CD4-positive, alpha-beta T cell (primary cell): ENCODE measurements at regions not wholly inside any gene's neighbourhood (a gene's known extent, or its start where the extent isn't known, plus 50 kb on each side); places are given as distances from the start of the nearest gene placed in this dataset.

Source experiments
- ATAC-seq: fragments of 200-7000 bp; cut with Tn5 transposase; one replicate; pipeline ENCODE4 v1.10.0; 2022; ENCODE audit warnings: mild to moderate bottlenecking; ENCODE audit not compliant: poor library complexity
- CTCF ChIA-PET: fragments of 350-600 bp; sonication (Branson Sonifier 250); formaldehyde crosslinking; loops from one replicate; lab custom pipeline; 2021; ENCODE audit warnings: antibody characterized with exemption, inconsistent platforms; lab: Charles Lee
- POLR2A ChIA-PET: fragments of 350-600 bp; sonication (Branson Sonifier 250); formaldehyde crosslinking; loops from one replicate; lab custom pipeline; 2021; ENCODE audit warnings: antibody characterized with exemption, inconsistent platforms; lab: Charles Lee
- DNase-seq, 14 experiments: peaks; one replicate each; pipeline ENCODE4 v3.0.0-alpha.2; 2013 to 2020; ENCODE audit warnings: mixed read lengths in 2 of 14
- H3K27ac ChIP-seq, 2 donors: one replicate each; pipeline versions ENCODE4 v1.5.1 to v1.7.0; 2013; ENCODE audit warnings: low read length in 2 of 2, low read depth in 1 of 2, mild to moderate bottlenecking in 1 of 2
- H3K27me3 ChIP-seq, 2 experiments: 1 replicate in 1 of 2; 2 replicates in 1 of 2; pipeline versions ENCODE4 v1.6.1 to v1.7.0; 2013; ENCODE audit warnings: low read length in 2 of 2, control low read depth in 1 of 2, mild to moderate bottlenecking in 1 of 2, moderate library complexity in 1 of 2; ENCODE audit not compliant: insufficient read depth in 2 of 2, control insufficient read depth in 1 of 2
- H3K36me3 ChIP-seq: one replicate; pipeline ENCODE4 v1.6.1; 2013; ENCODE audit warnings: low read length, control low read depth; ENCODE audit not compliant: insufficient read depth
- H3K4me1 ChIP-seq: one replicate; pipeline ENCODE4 v1.6.1; 2013; ENCODE audit warnings: low read length, control low read depth; ENCODE audit not compliant: insufficient read depth
- H3K4me3 ChIP-seq: one replicate; pipeline ENCODE4 v1.5.1; 2013; ENCODE audit warnings: mild to moderate bottlenecking, low read length, moderate library complexity
- H3K9me3 ChIP-seq, 2 experiments: 1 replicate in 1 of 2; 2 replicates in 1 of 2; pipeline versions ENCODE4 v1.6.1 to v1.7.0; 2013; ENCODE audit warnings: low read length in 2 of 2, mild to moderate bottlenecking in 2 of 2, control low read depth in 1 of 2, moderate library complexity in 1 of 2; ENCODE audit not compliant: control insufficient read depth in 1 of 2, insufficient read depth in 1 of 2
- H3K27ac Mint-ChIP-seq: one replicate; pipeline ENCODE4 v1.8.0; 2020; ENCODE audit warnings: mixed read lengths
- H3K27me3 Mint-ChIP-seq: one replicate; pipeline ENCODE4 v1.8.0; 2021; ENCODE audit warnings: mixed read lengths
- H3K36me3 Mint-ChIP-seq: one replicate; pipeline ENCODE4 v1.8.0; 2021; ENCODE audit warnings: low read depth, mixed read lengths
- H3K4me1 Mint-ChIP-seq: one replicate; pipeline ENCODE4 v1.8.0; 2021; ENCODE audit warnings: low read depth, mixed read lengths
- H3K4me3 Mint-ChIP-seq: one replicate; pipeline ENCODE4 v1.8.0; 2020; ENCODE audit warnings: mild to moderate bottlenecking, mixed read lengths
- H3K9me3 Mint-ChIP-seq: one replicate; pipeline ENCODE4 v1.8.0; 2020; ENCODE audit warnings: mixed read lengths
- intact Hi-C, 2 experiments: fragments of 100-400 bp; cut with DNase I in 1 of 2; cut with micrococcal nuclease in 1 of 2; formaldehyde crosslinking; loops; one replicate each; pipeline versions ENCODE4 v1.15.1 to v1.9.0; 2023 to 2025; cut with DNase I, micrococcal nuclease
- TF ChIP-seq, protein P1 (sequence below): fragments of 200-600 bp; IDR thresholded peaks from one replicate; pipeline ENCODE4 v1.8.0; 2022; ENCODE audit warnings: antibody characterized with exemption, mild to moderate bottlenecking

- intact Hi-C loops = no loop called here
- H3K4me3 Mint-ChIP-seq = no peak overlapping the region
- no peak overlapping the region for H3K27ac Mint-ChIP-seq
- POLR2A ChIA-PET = no interaction called here
- Histone ChIP-seq H3K27ac (no peak overlapping the region), H3K4me1 (no peaks in the 10 kb centered on the region), H3K27me3 (no peaks in the 10 kb centered on the region), H3K4me3 (no peak overlapping the region), H3K36me3 (no peaks in the 10 kb centered on the region), H3K9me3 (no peaks in the 10 kb centered on the region)
- peaks cover 16% of the 10 kb centered on the region for H3K9me3 Mint-ChIP-seq
- H3K27me3 Mint-ChIP-seq = no peaks in the 10 kb centered on the region
- TF ChIP-seq, protein P1, sequence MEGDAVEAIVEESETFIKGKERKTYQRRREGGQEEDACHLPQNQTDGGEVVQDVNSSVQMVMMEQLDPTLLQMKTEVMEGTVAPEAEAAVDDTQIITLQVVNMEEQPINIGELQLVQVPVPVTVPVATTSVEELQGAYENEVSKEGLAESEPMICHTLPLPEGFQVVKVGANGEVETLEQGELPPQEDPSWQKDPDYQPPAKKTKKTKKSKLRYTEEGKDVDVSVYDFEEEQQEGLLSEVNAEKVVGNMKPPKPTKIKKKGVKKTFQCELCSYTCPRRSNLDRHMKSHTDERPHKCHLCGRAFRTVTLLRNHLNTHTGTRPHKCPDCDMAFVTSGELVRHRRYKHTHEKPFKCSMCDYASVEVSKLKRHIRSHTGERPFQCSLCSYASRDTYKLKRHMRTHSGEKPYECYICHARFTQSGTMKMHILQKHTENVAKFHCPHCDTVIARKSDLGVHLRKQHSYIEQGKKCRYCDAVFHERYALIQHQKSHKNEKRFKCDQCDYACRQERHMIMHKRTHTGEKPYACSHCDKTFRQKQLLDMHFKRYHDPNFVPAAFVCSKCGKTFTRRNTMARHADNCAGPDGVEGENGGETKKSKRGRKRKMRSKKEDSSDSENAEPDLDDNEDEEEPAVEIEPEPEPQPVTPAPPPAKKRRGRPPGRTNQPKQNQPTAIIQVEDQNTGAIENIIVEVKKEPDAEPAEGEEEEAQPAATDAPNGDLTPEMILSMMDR = no peak
- H3K36me3 Mint-ChIP-seq = no peaks in the 10 kb centered on the region
- H3K4me1 Mint-ChIP-seq = no peaks in the 10 kb centered on the region
- CTCF ChIA-PET = no interaction called here
- ATAC-seq (no peak), DNase-seq (no peak)
These were observed 540.3 kb downstream of the PCDH18 start for GRCh38 chr4:136992032-136992431.

- TF ChIP-seq, protein P1 = no peak
These were observed 546.6 kb downstream of the PCDH18 start for GRCh38 chr4:136985683-136986082.

DNA sequence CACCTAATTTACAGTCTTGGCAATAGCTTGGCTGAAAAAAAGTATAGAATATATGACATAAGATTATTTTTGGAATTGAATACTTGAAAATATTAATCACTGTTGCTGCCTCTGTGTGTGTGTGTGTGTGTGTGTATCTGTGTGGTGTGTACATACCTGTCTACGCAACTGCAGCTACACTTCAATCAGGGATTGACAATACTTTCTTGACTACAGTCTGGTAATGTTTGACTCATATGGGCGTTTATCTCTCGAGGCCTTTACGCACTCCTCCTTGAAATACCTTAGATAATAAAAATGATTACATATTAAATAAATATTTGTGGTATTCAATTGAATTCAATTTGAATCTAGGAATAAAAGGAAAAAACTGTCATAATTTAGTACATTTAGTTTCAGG lies 565.2 kb downstream of the PCDH18 start:
- no peaks in the 10 kb centered on the region for H3K4me1 ChIP-seq
- no peak overlapping the region for H3K4me3 Mint-ChIP-seq
- H3K27me3 ChIP-seq = no peaks in the 10 kb centered on the region
- H3K27me3 Mint-ChIP-seq = no peaks in the 10 kb centered on the region
- DNase-seq (no peak), ATAC-seq (no peak)
- no peaks in the 10 kb centered on the region for H3K9me3 ChIP-seq
- H3K27ac Mint-ChIP-seq = no peak overlapping the region
- no peak overlapping the region for H3K27ac ChIP-seq
- intact Hi-C loops = no loop called here
- H3K36me3 Mint-ChIP-seq = no peaks in the 10 kb centered on the region
- ChIA-PET CTCF (no interaction called here), POLR2A (no interaction called here)
- H3K9me3 Mint-ChIP-seq = peaks cover 7% of the 10 kb centered on the region
- H3K4me1 Mint-ChIP-seq = no peaks in the 10 kb centered on the region
- TF ChIP-seq, protein P1 = no peak
- no peaks in the 10 kb centered on the region for H3K36me3 ChIP-seq
- H3K4me3 ChIP-seq = no peak overlapping the region

More at GRCh38 chr4:136985683-136986082, 546.6 kb downstream of the PCDH18 start:
- DNase-seq (no peak), ATAC-seq (no peak)
- H3K4me3 Mint-ChIP-seq = no peak overlapping the region
- Histone ChIP-seq H3K27ac (no peak overlapping the region), H3K27me3 (no peaks in the 10 kb centered on the region), H3K9me3 (no peaks in the 10 kb centered on the region), H3K36me3 (no peaks in the 10 kb centered on the region), H3K4me3 (no peak overlapping the region), H3K4me1 (no peaks in the 10 kb centered on the region)
- POLR2A ChIA-PET = no interaction called here
- intact Hi-C loops = no loop called here
- CTCF ChIA-PET = no interaction called here
- no peaks in the 10 kb centered on the region for H3K4me1 Mint-ChIP-seq
- H3K27me3 Mint-ChIP-seq = no peaks in the 10 kb centered on the region
- no peak overlapping the region for H3K27ac Mint-ChIP-seq
- H3K36me3 Mint-ChIP-seq = no peaks in the 10 kb centered on the region
- peaks cover 10% of the 10 kb centered on the region for H3K9me3 Mint-ChIP-seq
